GM23248 (cell line): ENCODE measurements at regions not wholly inside any gene's neighbourhood (a gene's known extent, or its start where the extent isn't known, plus 50 kb on each side); places are given as distances from the start of the nearest gene placed in this dataset.

Experiments used
- DNase-seq: peaks from one replicate; pipeline ENCODE4 v3.0.0-alpha.2; 2015
- H2AFZ ChIP-seq: fragments of 200-600 bp; sonication (generic); 2 replicates; pipeline ENCODE4 v1.6.1; 2016; ENCODE audit warnings: antibody characterized with exemption
- H3F3A ChIP-seq: fragments of 200-600 bp; sonication (generic); 2 replicates; pipeline ENCODE4 v1.6.1; 2016; ENCODE audit warnings: mild to moderate bottlenecking, antibody characterized with exemption, mixed run types; ENCODE audit not compliant: insufficient read depth
- H3K27ac ChIP-seq: fragments of 200-600 bp; sonication (generic); 2 replicates; pipeline ENCODE4 v1.5.1; 2016; ENCODE audit warnings: mild to moderate bottlenecking
- H3K27me3 ChIP-seq: fragments of 200-600 bp; sonication (generic); replicated peaks from 2 replicates; pipeline ENCODE4 v1.6.1; 2016; ENCODE audit warnings: mild to moderate bottlenecking; ENCODE audit not compliant: insufficient read depth
- H3K36me3 ChIP-seq: fragments of 200-600 bp; sonication (generic); 2 replicates; pipeline ENCODE4 v1.6.1; 2016; ENCODE audit warnings: low read depth, mild to moderate bottlenecking
- H3K4me1 ChIP-seq: fragments of 200-600 bp; sonication (generic); 2 replicates; pipeline ENCODE4 v1.6.1; 2016; ENCODE audit warnings: mild to moderate bottlenecking; ENCODE audit not compliant: insufficient read depth
- H3K4me2 ChIP-seq: fragments of 200-600 bp; sonication (generic); one replicate; pipeline ENCODE4 v1.6.1; 2016; ENCODE audit warnings: mild to moderate bottlenecking; ENCODE audit not compliant: unreplicated experiment
- H3K4me3 ChIP-seq: fragments of 200-600 bp; sonication (generic); 2 replicates; pipeline ENCODE4 v1.5.1; 2016; ENCODE audit warnings: mild to moderate bottlenecking
- H3K79me2 ChIP-seq: fragments of 200-600 bp; sonication (generic); 2 replicates; pipeline ENCODE4 v1.6.1; 2016; ENCODE audit warnings: mild to moderate bottlenecking; ENCODE audit not compliant: insufficient read depth
- H3K9ac ChIP-seq: fragments of 200-600 bp; sonication (generic); 2 replicates; pipeline ENCODE4 v1.6.1; 2016; ENCODE audit warnings: mild to moderate bottlenecking
- H3K9me2 ChIP-seq: fragments of 200-600 bp; sonication (generic); 2 replicates; pipeline ENCODE4 v1.6.1; 2016; ENCODE audit warnings: mixed run types, mild to moderate bottlenecking, moderate library complexity; ENCODE audit not compliant: insufficient read depth
- H3K9me3 ChIP-seq: fragments of 200-600 bp; sonication (generic); one replicate; pipeline ENCODE4 v1.6.1; 2017; ENCODE audit warnings: low read depth
- H4K20me1 ChIP-seq: fragments of 200-600 bp; sonication (generic); 2 replicates; pipeline ENCODE4 v1.6.0; 2016; ENCODE audit not compliant: insufficient read depth
- EZH2 ChIP-seq: fragments of 200-600 bp; sonication (generic); IDR thresholded peaks from 2 replicates; pipeline ENCODE4 v1.6.1; 2018; ENCODE audit warnings: antibody characterized with exemption, mild to moderate bottlenecking; ENCODE audit not compliant: insufficient read depth, poor library complexity, severe bottlenecking
- EZH2phosphoT487 ChIP-seq: fragments of 200-600 bp; sonication (generic); IDR thresholded peaks from 2 replicates; pipeline ENCODE4 v1.6.1; 2018; ENCODE audit warnings: antibody characterized with exemption, moderate library complexity, mild to moderate bottlenecking, low read depth; ENCODE audit not compliant: insufficient read depth
- WGBS, 2 experiments: methylation state at CpG; one replicate each; pipeline ENCODE4 v1.1.6; 2015 to 2017; ENCODE audit warnings: low lambda C conversion rate in 2 of 2, low coverage in 1 of 2; ENCODE audit errors: missing lambda C conversion rate in 2 of 2; 5-methylcytosine and 5-hydroxymethylcytosine counted together
- in situ Hi-C: fragments of 300-500 bp; cut with MboI; formaldehyde crosslinking; loops from 2 replicates; pipeline ENCODE4 v1.15.0; 2020

- TF ChIP-seq EZH2 (no peak), EZH2phosphoT487 (no peak)
- H3K9me2 ChIP-seq, result no peaks in the 10 kb centered on the region
These were observed 877.6 kb upstream of the CHORDC1 start for GRCh38 chr11:91100427-91100826.

GRCh38 chr11:91097083-91097482 is 874.2 kb upstream of the CHORDC1 start:
- no peaks in the 10 kb centered on the region for H3K9me3 ChIP-seq
- H3K4me2 ChIP-seq, result no peak overlapping the region
- TF ChIP-seq EZH2 (no peak), EZH2phosphoT487 (no peak)
- H3F3A ChIP-seq, result no peaks in the 10 kb centered on the region
- WGBS, 2 experiments, result 10 to 12% methylated on average over 2 of the region's 2 CpGs
- no peaks in the 10 kb centered on the region for H3K36me3 ChIP-seq
- no peaks in the 10 kb centered on the region for H3K27me3 ChIP-seq
- H3K27ac ChIP-seq, result no peak overlapping the region
- H3K4me3 ChIP-seq, result no peak overlapping the region
- no peak overlapping the region for H2AFZ ChIP-seq
- H3K79me2 ChIP-seq, result no peaks in the 10 kb centered on the region
- no peak overlapping the region for H3K9ac ChIP-seq
- in situ Hi-C loops, result no loop called here
- H3K9me2 ChIP-seq, result no peaks in the 10 kb centered on the region
- no peaks in the 10 kb centered on the region for H3K4me1 ChIP-seq
- DNase-seq, result no peak
- H4K20me1 ChIP-seq, result no peaks in the 10 kb centered on the region

More at GRCh38 chr11:91100427-91100826, 877.6 kb upstream of the CHORDC1 start:
- Histone ChIP-seq H3K27me3 (no peaks in the 10 kb centered on the region), H2AFZ (no peak overlapping the region), H3K9ac (no peak overlapping the region), H3K27ac (no peak overlapping the region), H3K36me3 (no peaks in the 10 kb centered on the region), H3F3A (no peaks in the 10 kb centered on the region), H4K20me1 (no peaks in the 10 kb centered on the region), H3K4me2 (no peak overlapping the region), H3K4me3 (no peak overlapping the region), H3K4me1 (no peaks in the 10 kb centered on the region), H3K79me2 (no peaks in the 10 kb centered on the region), H3K9me3 (peaks cover 4% of the 10 kb centered on the region)
- in situ Hi-C loops, result no loop called here
- DNase-seq, result no peak
- WGBS, 2 experiments, result 16 to 20% methylated on average over 3 of the region's 3 CpGs

- Histone ChIP-seq H3F3A (no peaks in the 10 kb centered on the region), H3K36me3 (no peaks in the 10 kb centered on the region), H2AFZ (no peak overlapping the region), H3K27me3 (no peaks in the 10 kb centered on the region), H3K4me3 (no peak overlapping the region), H3K27ac (no peak overlapping the region), H3K9ac (no peak overlapping the region), H3K4me1 (no peaks in the 10 kb centered on the region), H3K4me2 (no peak overlapping the region), H3K79me2 (no peaks in the 10 kb centered on the region), H3K9me2 (no peaks in the 10 kb centered on the region), H3K9me3 (no peaks in the 10 kb centered on the region), H4K20me1 (no peaks in the 10 kb centered on the region)
- no peak for DNase-seq
- TF ChIP-seq EZH2 (no peak), EZH2phosphoT487 (no peak)
- in situ Hi-C loops, result no loop called here
These were observed 870.3 kb upstream of the CHORDC1 start for GRCh38 chr11:91093141-91093540.

GRCh38 chr11:91091563-91091962 is 868.7 kb upstream of the CHORDC1 start:
- DNase-seq, result no peak
- Histone ChIP-seq H2AFZ (no peak overlapping the region), H3K9ac (no peak overlapping the region), H3K4me2 (no peak overlapping the region), H3K4me1 (no peaks in the 10 kb centered on the region), H3K79me2 (no peaks in the 10 kb centered on the region), H4K20me1 (no peaks in the 10 kb centered on the region), H3K9me3 (no peaks in the 10 kb centered on the region), H3F3A (no peaks in the 10 kb centered on the region), H3K27me3 (no peaks in the 10 kb centered on the region), H3K27ac (no peak overlapping the region), H3K36me3 (no peaks in the 10 kb centered on the region), H3K9me2 (no peaks in the 10 kb centered on the region), H3K4me3 (no peak overlapping the region)
- in situ Hi-C loops, result no loop called here
- no peak for TF ChIP-seq EZH2phosphoT487
- TF ChIP-seq EZH2, result no peak

- no peaks in the 10 kb centered on the region for H3F3A ChIP-seq
- H3K79me2 ChIP-seq, result no peaks in the 10 kb centered on the region
- no peak overlapping the region for H3K27ac ChIP-seq
- no peak for DNase-seq
- in situ Hi-C loops, result no loop called here
- 4 to 7% methylated on average over 2 of the region's 2 CpGs for WGBS, 2 experiments
- H3K9ac ChIP-seq, result no peak overlapping the region
- no peaks in the 10 kb centered on the region for H3K36me3 ChIP-seq
- no peaks in the 10 kb centered on the region for H3K27me3 ChIP-seq
- H4K20me1 ChIP-seq, result no peaks in the 10 kb centered on the region
- H3K9me3 ChIP-seq, result no peaks in the 10 kb centered on the region
- TF ChIP-seq EZH2 (no peak), EZH2phosphoT487 (no peak)
- no peaks in the 10 kb centered on the region for H3K4me1 ChIP-seq
- no peak overlapping the region for H2AFZ ChIP-seq
- no peak overlapping the region for H3K4me3 ChIP-seq
- no peak overlapping the region for H3K4me2 ChIP-seq
- H3K9me2 ChIP-seq, result no peaks in the 10 kb centered on the region
These were observed 863.2 kb upstream of the CHORDC1 start for GRCh38 chr11:91086028-91086427.
